GM06990 (cell line): ENCODE measurements at regions not wholly inside any gene's neighbourhood (a gene's known extent, or its start where the extent isn't known, plus 50 kb on each side); places are given as distances from the start of the nearest gene placed in this dataset.

Experiments used
- DNase-seq: peaks from one replicate; pipeline ENCODE4 v3.0.0-alpha.2; 2011; ENCODE audit not compliant: insufficient read length; ENCODE audit errors: extremely low read depth
- H3K27me3 ChIP-seq: replicated peaks from 2 replicates; pipeline ENCODE4 v1.6.0; 2011; ENCODE audit warnings: low read length; ENCODE audit not compliant: control insufficient read depth, insufficient read depth
- H3K36me3 ChIP-seq: 2 replicates; pipeline ENCODE4 v1.5.1; 2011; ENCODE audit warnings: low read length; ENCODE audit not compliant: control insufficient read depth, insufficient read depth
- H3K4me3 ChIP-seq: replicated peaks from 2 replicates; pipeline ENCODE4 v1.5.1; 2011; ENCODE audit warnings: low read depth, mild to moderate bottlenecking, control low read depth, low read length
- CTCF ChIP-seq: IDR thresholded peaks from 2 replicates; pipeline ENCODE4 v1.5.1; 2011; ENCODE audit warnings: low read length, control low read depth, mild to moderate bottlenecking, inconsistent platforms; ENCODE audit not compliant: insufficient read depth, poor library complexity, severe bottlenecking

- Histone ChIP-seq H3K27me3 (no peaks in the 10 kb centered on the region), H3K36me3 (no peaks in the 10 kb centered on the region), H3K4me3 (no peak overlapping the region)
- no peak for TF ChIP-seq CTCF
- no peak for DNase-seq
Observed at GRCh38 chr9:4397917-4398316, 92.4 kb upstream of the SLC1A1 start.

GRCh38 chr9:4393806-4394523 lies 94.1 kb upstream of the GLIS3 start:
- Histone ChIP-seq H3K36me3 (no peaks in the 10 kb centered on the region), H3K4me3 (no peak overlapping the region), H3K27me3 (no peaks in the 10 kb centered on the region)
- no peak for TF ChIP-seq CTCF
- DNase-seq = no peak

GRCh38 chr9:4389755-4390154 lies 89.9 kb upstream of the GLIS3 start:
- no peaks in the 10 kb centered on the region for H3K27me3 ChIP-seq
- H3K36me3 ChIP-seq = no peaks in the 10 kb centered on the region
- TF ChIP-seq CTCF = no peak
- no peak overlapping the region for H3K4me3 ChIP-seq
- DNase-seq = no peak

- Histone ChIP-seq H3K4me3 (no peak overlapping the region), H3K27me3 (no peaks in the 10 kb centered on the region), H3K36me3 (no peaks in the 10 kb centered on the region)
- DNase-seq = no peak
- TF ChIP-seq CTCF = no peak
Observed at GRCh38 chr9:4389003-4389402, 89.1 kb upstream of the GLIS3 start.

GRCh38 chr9:4386819-4387218 lies 87.0 kb upstream of the GLIS3 start:
- Histone ChIP-seq H3K4me3 (no peak overlapping the region), H3K27me3 (no peaks in the 10 kb centered on the region), H3K36me3 (no peaks in the 10 kb centered on the region)
- TF ChIP-seq CTCF = peak; percentile 12
- no peak for DNase-seq

- Histone ChIP-seq H3K36me3 (no peaks in the 10 kb centered on the region), H3K4me3 (no peak overlapping the region), H3K27me3 (no peaks in the 10 kb centered on the region)
- TF ChIP-seq CTCF = no peak
- DNase-seq = no peak
Observed at GRCh38 chr9:4384750-4385149, 84.9 kb upstream of the GLIS3 start.
